SK-N-SH (cell line): ENCODE measurements at regions not wholly inside any gene's neighbourhood (a gene's known extent, or its start where the extent isn't known, plus 50 kb on each side); places are given as distances from the start of the nearest gene placed in this dataset.

Experiments
- CTCF ChIA-PET: fragments of 300-600, 350-600 bp; formaldehyde crosslinking; extraction: SDS; loops from one replicate; lab custom pipeline; 2021; lab: Yijun Ruan, JAX
- POLR2A ChIA-PET: fragments of 350-600 bp; sonication (Branson Sonifier 250); formaldehyde crosslinking; extraction: SDS; loops from one replicate; lab custom pipeline; 2020; ENCODE audit warnings: antibody characterized with exemption, inconsistent platforms; lab: Yijun Ruan, JAX
- DNase-seq: peaks from one replicate; pipeline ENCODE4 v3.0.0; 2012
- H2AFZ ChIP-seq: fragments of 200-600 bp; sonication (generic); 2 replicates; pipeline ENCODE4 v1.8.1; 2016; ENCODE audit warnings: antibody characterized with exemption, mild to moderate bottlenecking, low read depth
- H3F3A ChIP-seq: fragments of 200-600 bp; sonication (generic); replicated peaks from 2 replicates; pipeline ENCODE3; 2016; ENCODE audit warnings: antibody characterized with exemption, mild to moderate bottlenecking; ENCODE audit not compliant: insufficient read depth
- H3K27ac ChIP-seq, 2 experiments: fragments of 200-500 bp in 1 of 2; fragments of 200-600 bp in 1 of 2; sonication (Bioruptor generic) in 1 of 2; sonication (generic), shearing (Covaris generic) in 1 of 2; 2 replicates each; pipeline versions ENCODE4 v1.5.1 to v1.6.1; 2014 to 2016; ENCODE audit warnings: low read depth in 2 of 2, inconsistent platforms in 1 of 2, low read length in 1 of 2, mild to moderate bottlenecking in 1 of 2, mixed read lengths in 1 of 2
- H3K27me3 ChIP-seq: fragments of 200-600 bp; sonication (generic), shearing (Covaris generic); 2 replicates; pipeline ENCODE4 v1.6.1; 2016; ENCODE audit warnings: mixed run types; ENCODE audit not compliant: insufficient read depth
- H3K36me3 ChIP-seq, 2 experiments: fragments of 200-500 bp in 1 of 2; fragments of 200-600 bp in 1 of 2; sonication (Bioruptor generic) in 1 of 2; sonication (generic) in 1 of 2; replicated peaks in 1 of 2; 2 replicates each; pipeline versions ENCODE3 to v1.5.1; 2014 to 2016; ENCODE audit warnings: low read length in 1 of 2, mild to moderate bottlenecking in 1 of 2; ENCODE audit not compliant: insufficient read depth in 2 of 2, control insufficient read depth in 1 of 2
- H3K4me1 ChIP-seq, 2 experiments: fragments of 200-500 bp in 1 of 2; fragments of 200-600 bp in 1 of 2; sonication (Bioruptor generic) in 1 of 2; sonication (generic), shearing (Covaris generic) in 1 of 2; 2 replicates each; pipeline versions ENCODE4 v1.5.1 to v1.6.1; 2014 to 2016; ENCODE audit warnings: low read depth in 1 of 2, low read length in 1 of 2, mixed run types in 1 of 2; ENCODE audit not compliant: insufficient read depth in 2 of 2, control insufficient read depth in 1 of 2
- H3K4me2 ChIP-seq: fragments of 200-600 bp; sonication (generic), shearing (Covaris generic); 2 replicates; pipeline ENCODE4 v1.6.1; 2017; ENCODE audit warnings: mixed run types
- H3K4me3 ChIP-seq, 2 experiments: fragments of 200-500 bp in 1 of 2; fragments of 200-600 bp in 1 of 2; sonication (Bioruptor generic) in 1 of 2; sonication (generic), shearing (Covaris generic) in 1 of 2; 2 replicates each; pipeline versions ENCODE4 v1.5.1 to v1.8.1; 2014 to 2016; ENCODE audit warnings: low read depth in 2 of 2, inconsistent platforms in 1 of 2, low read length in 1 of 2, mild to moderate bottlenecking in 1 of 2, mixed read lengths in 1 of 2, moderate library complexity in 1 of 2
- H3K79me2 ChIP-seq: fragments of 200-600 bp; sonication (generic); 2 replicates; pipeline ENCODE4 v1.8.1; 2017; ENCODE audit warnings: mild to moderate bottlenecking; ENCODE audit not compliant: insufficient read depth
- H3K9ac ChIP-seq: fragments of 200-600 bp; sonication (generic); 2 replicates; pipeline ENCODE4 v1.6.1; 2017; ENCODE audit warnings: mixed run types
- H3K9me2 ChIP-seq: fragments of 200-600 bp; sonication (generic); 2 replicates; pipeline ENCODE4 v1.6.1; 2017; ENCODE audit warnings: mixed run types
- H3K9me3 ChIP-seq: fragments of 200-600 bp; sonication (generic); 2 replicates; pipeline ENCODE4 v1.6.1; 2017; ENCODE audit warnings: mixed run types, mild to moderate bottlenecking, moderate library complexity
- H4K20me1 ChIP-seq: fragments of 200-600 bp; sonication (generic); 2 replicates; pipeline ENCODE4 v1.6.1; 2017; ENCODE audit warnings: mild to moderate bottlenecking, mixed run types; ENCODE audit not compliant: insufficient read depth
- ELF1 ChIP-seq: IDR thresholded peaks from 2 replicates; pipeline ENCODE4 v1.4.0; 2012
- EP300 ChIP-seq, 2 experiments: IDR thresholded peaks; 2 replicates each; pipeline versions ENCODE4 v1.4.0 to v1.6.1; 2012; ENCODE audit warnings: borderline replicate concordance in 1 of 2, low read depth in 1 of 2, low read length in 1 of 2
- EZH2phosphoT487 ChIP-seq: fragments of 200-600 bp; sonication (generic); IDR thresholded peaks from 2 replicates; pipeline ENCODE4 v1.6.1; 2017; ENCODE audit warnings: low read depth, mixed run types, mild to moderate bottlenecking, antibody characterized with exemption, moderate library complexity, borderline replicate concordance
- FOSL2 ChIP-seq: IDR thresholded peaks from 2 replicates; pipeline ENCODE4 v1.4.0; 2012; ENCODE audit warnings: low read depth, mild to moderate bottlenecking, moderate library complexity, borderline replicate concordance
- FOXJ3 ChIP-seq: sonication (generic); formaldehyde crosslinking; IDR thresholded peaks from 2 replicates; pipeline ENCODE4 v1.5.1; 2020; ENCODE audit warnings: mild to moderate bottlenecking, missing genetic modification reagents
- GATA2 ChIP-seq: sonication (generic); formaldehyde crosslinking; IDR thresholded peaks from 2 replicates; pipeline ENCODE4 v1.5.0; 2020; ENCODE audit warnings: mild to moderate bottlenecking, missing genetic modification reagents
- JUND ChIP-seq: IDR thresholded peaks from 2 replicates; pipeline ENCODE4 v1.4.0; 2012
- NFIC ChIP-seq: IDR thresholded peaks from 2 replicates; pipeline ENCODE4 v1.4.0; 2012; ENCODE audit warnings: borderline replicate concordance
- RCOR1 ChIP-seq: fragments of 150-350 bp; IDR thresholded peaks from 2 replicates; pipeline ENCODE4 v1.6.1; 2017; ENCODE audit warnings: antibody characterized with exemption, low read length
- RFX5 ChIP-seq: IDR thresholded peaks from 2 replicates; pipeline ENCODE4 v1.6.1; 2012; ENCODE audit warnings: mild to moderate bottlenecking, improper control_type of control experiment, low read length
- RXRA ChIP-seq: IDR thresholded peaks from 2 replicates; pipeline ENCODE4 v1.4.0; 2012; ENCODE audit warnings: low read depth, mild to moderate bottlenecking, borderline replicate concordance
- SMC3 ChIP-seq: IDR thresholded peaks from 2 replicates; pipeline ENCODE4 v1.6.1; 2012; ENCODE audit warnings: low read depth, low read length, improper control_type of control experiment
- TAF1 ChIP-seq: IDR thresholded peaks from 2 replicates; pipeline ENCODE4 v1.6.1; 2012; ENCODE audit warnings: low read depth, mild to moderate bottlenecking, low read length, moderate library complexity, borderline replicate concordance
- TCF12 ChIP-seq: IDR thresholded peaks from 2 replicates; pipeline ENCODE4 v1.4.0; 2012
- TEAD4 ChIP-seq: IDR thresholded peaks from 2 replicates; pipeline ENCODE4 v1.4.0; 2012; ENCODE audit warnings: mild to moderate bottlenecking, borderline replicate concordance; ENCODE audit not compliant: insufficient read depth
- YY1 ChIP-seq: IDR thresholded peaks from 2 replicates; pipeline ENCODE4 v1.4.0; 2012; ENCODE audit warnings: low read depth, mild to moderate bottlenecking
- WGBS: methylation state at CpG from one replicate; pipeline ENCODE4 v1.1.6; 2017; ENCODE audit warnings: low lambda C conversion rate; 5-methylcytosine and 5-hydroxymethylcytosine counted together
- TF ChIP-seq, protein P1 (sequence below): fragments of 200-600 bp; sonication (generic); IDR thresholded peaks from 2 replicates; pipeline ENCODE4 v1.6.1; 2017; ENCODE audit warnings: antibody characterized with exemption, mild to moderate bottlenecking, moderate library complexity
- TF ChIP-seq, protein P2 (sequence below): fragments of 150-350 bp; IDR thresholded peaks from 2 replicates; pipeline ENCODE4 v1.6.1; 2016; ENCODE audit warnings: mild to moderate bottlenecking, low read depth, low read length

GRCh38 chr15:66875588-66876420 lies 173.8 kb downstream of the SMAD6 start:
- WGBS, result 92% methylated on average over 16 of the region's 17 CpGs
- no peak for TF ChIP-seq GATA2 (CRISPR knock-in tag)
- POLR2A ChIA-PET, result no interaction called here

GRCh38 chr15:66876421-66876730 lies 174.3 kb downstream of the SMAD6 start:
- Histone ChIP-seq H3K4me3 (no peak overlapping the region), H3K27ac (no peak overlapping the region), H3K79me2 (no peaks in the 10 kb centered on the region), H2AFZ (no peak overlapping the region), H3K27me3 (no peaks in the 10 kb centered on the region), H3K9me3 (0 out of 2 replicates have a peak, but pooled peaks cover 3% of the 10 kb centered on the region), H4K20me1 (no peaks in the 10 kb centered on the region), H3K4me2 (no peak overlapping the region), H3F3A (peaks cover 6% of the 10 kb centered on the region), H3K9ac (no peak overlapping the region), H3K9me2 (no peaks in the 10 kb centered on the region), H3K36me3 (no peaks in the 10 kb centered on the region), H3K4me1 (peaks cover 0 to under 1% of the 10 kb centered on the region in 2 experiments; a peak in 2 of 4 replicates)
- WGBS, result 76% methylated on average over 4 of the region's 5 CpGs
- no peak for DNase-seq
- POLR2A ChIA-PET, result no interaction called here
- CTCF ChIA-PET, result interaction anchor here (1.0 kb wide), 1 partner anchor 13 kb away, joined by 5 read pairs; no protein-coding TSS in a partner anchor
- TF ChIP-seq RXRA, result no peak
- TF ChIP-seq NFIC, result no peak
- no peak for TF ChIP-seq TAF1
- TF ChIP-seq YY1, result no peak
- TF ChIP-seq GATA2 (CRISPR knock-in tag), result no peak
- no peak for TF ChIP-seq EZH2phosphoT487
- no peak for TF ChIP-seq SMC3
- TF ChIP-seq ELF1, result no peak
- TF ChIP-seq FOXJ3, result no peak
- no peak for TF ChIP-seq RCOR1
- no peak for TF ChIP-seq JUND
- TF ChIP-seq, protein P1, sequence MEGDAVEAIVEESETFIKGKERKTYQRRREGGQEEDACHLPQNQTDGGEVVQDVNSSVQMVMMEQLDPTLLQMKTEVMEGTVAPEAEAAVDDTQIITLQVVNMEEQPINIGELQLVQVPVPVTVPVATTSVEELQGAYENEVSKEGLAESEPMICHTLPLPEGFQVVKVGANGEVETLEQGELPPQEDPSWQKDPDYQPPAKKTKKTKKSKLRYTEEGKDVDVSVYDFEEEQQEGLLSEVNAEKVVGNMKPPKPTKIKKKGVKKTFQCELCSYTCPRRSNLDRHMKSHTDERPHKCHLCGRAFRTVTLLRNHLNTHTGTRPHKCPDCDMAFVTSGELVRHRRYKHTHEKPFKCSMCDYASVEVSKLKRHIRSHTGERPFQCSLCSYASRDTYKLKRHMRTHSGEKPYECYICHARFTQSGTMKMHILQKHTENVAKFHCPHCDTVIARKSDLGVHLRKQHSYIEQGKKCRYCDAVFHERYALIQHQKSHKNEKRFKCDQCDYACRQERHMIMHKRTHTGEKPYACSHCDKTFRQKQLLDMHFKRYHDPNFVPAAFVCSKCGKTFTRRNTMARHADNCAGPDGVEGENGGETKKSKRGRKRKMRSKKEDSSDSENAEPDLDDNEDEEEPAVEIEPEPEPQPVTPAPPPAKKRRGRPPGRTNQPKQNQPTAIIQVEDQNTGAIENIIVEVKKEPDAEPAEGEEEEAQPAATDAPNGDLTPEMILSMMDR, result no peak
- TF ChIP-seq TCF12, result no peak
- no peak for TF ChIP-seq FOSL2
- TF ChIP-seq, protein P2, sequence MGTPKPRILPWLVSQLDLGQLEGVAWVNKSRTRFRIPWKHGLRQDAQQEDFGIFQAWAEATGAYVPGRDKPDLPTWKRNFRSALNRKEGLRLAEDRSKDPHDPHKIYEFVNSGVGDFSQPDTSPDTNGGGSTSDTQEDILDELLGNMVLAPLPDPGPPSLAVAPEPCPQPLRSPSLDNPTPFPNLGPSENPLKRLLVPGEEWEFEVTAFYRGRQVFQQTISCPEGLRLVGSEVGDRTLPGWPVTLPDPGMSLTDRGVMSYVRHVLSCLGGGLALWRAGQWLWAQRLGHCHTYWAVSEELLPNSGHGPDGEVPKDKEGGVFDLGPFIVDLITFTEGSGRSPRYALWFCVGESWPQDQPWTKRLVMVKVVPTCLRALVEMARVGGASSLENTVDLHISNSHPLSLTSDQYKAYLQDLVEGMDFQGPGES, result no peak
- no peak for TF ChIP-seq TEAD4
- TF ChIP-seq EP300 (IDR thresholded peaks at IDR 0.05; ENCODE audit: borderline replicate concordance in 1 of 2, low read depth in 1 of 2, low read length in 1 of 2), result no peak
- no peak for TF ChIP-seq RFX5

More at GRCh38 chr15:66875588-66876420, 173.8 kb downstream of the SMAD6 start:
- H2AFZ ChIP-seq, result no peak overlapping the region
- no peaks in the 10 kb centered on the region for H3K27me3 ChIP-seq
- H3K9ac ChIP-seq, result no peak overlapping the region
- DNase-seq, result no peak
- no peaks in the 10 kb centered on the region for H3K9me2 ChIP-seq
- no peaks in the 10 kb centered on the region for H3K36me3 ChIP-seq
- no peak overlapping the region for H3K27ac ChIP-seq
- CTCF ChIA-PET, result interaction anchor here (1.3 kb wide), 1 partner anchor 27 kb away, joined by 3 read pairs; no protein-coding TSS in a partner anchor
- H3K4me1 ChIP-seq, result no peaks in the 10 kb centered on the region; a peak in 1 of 4 replicates
- no peak overlapping the region for H3K4me3 ChIP-seq
- H3K9me3 ChIP-seq, result peaks cover 8% of the 10 kb centered on the region; the same call in 1 of the 2 replicates
- no peak overlapping the region for H3K4me2 ChIP-seq
- H3F3A ChIP-seq, result peaks cover 8% of the 10 kb centered on the region
- no peaks in the 10 kb centered on the region for H3K79me2 ChIP-seq
- H4K20me1 ChIP-seq, result no peaks in the 10 kb centered on the region
